Lower leg skin (tissue), 4 donors: ENCODE measurements at regions not wholly inside any gene's neighbourhood (a gene's known extent, or its start where the extent isn't known, plus 50 kb on each side); places are given as distances from the start of the nearest gene placed in this dataset.

Experiments used
- DNase-seq, 2 donors: peaks; one replicate each; pipeline ENCODE4 v3.0.0-alpha.2; 2019; ENCODE audit warnings: low spot score in 2 of 2
- H3K4me3 ChIP-seq: fragments of 200-600 bp; sonication (generic); 2 replicates; pipeline ENCODE4 v1.5.1; 2017; ENCODE audit warnings: mild to moderate bottlenecking, low read depth; ENCODE audit not compliant: poor library complexity, severe bottlenecking
- CTCF ChIP-seq, 3 donors: fragments of 450-650 bp; IDR thresholded peaks; one replicate each; pipeline ENCODE4 v1.5.1; 2016; ENCODE audit warnings: antibody characterized with exemption in 3 of 3, mild to moderate bottlenecking in 3 of 3, moderate library complexity in 2 of 3
- POLR2A ChIP-seq, 2 donors: fragments of 450-650 bp; IDR thresholded peaks; one replicate each; pipeline ENCODE4 v1.6.1; 2016 to 2017; ENCODE audit warnings: antibody characterized with exemption in 2 of 2, mild to moderate bottlenecking in 1 of 2, moderate library complexity in 1 of 2
- WGBS, 2 donors: methylation state at CpG; one replicate each; pipeline ENCODE4 v1.1.5; 2018; 5-methylcytosine and 5-hydroxymethylcytosine counted together
- intact Hi-C: fragments of 100-400 bp; cut with DNase I; formaldehyde crosslinking; loops from one replicate; pipeline ENCODE4 v1.15.0; 2023; ENCODE audit warnings: low total_unique reads

GRCh38 chr5:6873359-6873758 lies 160.1 kb downstream of the TENT4A start:
- H3K4me3 ChIP-seq, result no peak overlapping the region
- no peak for TF ChIP-seq POLR2A (IDR thresholded peaks at IDR 0.05)
- no peak for TF ChIP-seq CTCF (IDR thresholded peaks at IDR 0.05)
- no peak for DNase-seq
- WGBS, 2 donors, result 68 to 71% methylated on average over 3 of the region's 3 CpGs
- intact Hi-C loops, result no loop called here

- DNase-seq, result no peak
- 51 to 55% methylated on average over 6 of the region's 6 CpGs for WGBS, 2 donors
These were observed 162.1 kb downstream of the TENT4A start for GRCh38 chr5:6875376-6875775.

GRCh38 chr5:6877986-6878828 lies 165.0 kb downstream of the TENT4A start:
- H3K4me3 ChIP-seq, result no peak overlapping the region
- intact Hi-C loops, result no loop called here
- 72 to 77% methylated on average over 13 of the region's 13 CpGs for WGBS, 2 donors
- DNase-seq, result no peak
- TF ChIP-seq POLR2A (IDR thresholded peaks at IDR 0.05) (no peak), CTCF (IDR thresholded peaks at IDR 0.05) (no peak)

More at GRCh38 chr5:6875376-6875775, 162.1 kb downstream of the TENT4A start:
- no peak overlapping the region for H3K4me3 ChIP-seq
- TF ChIP-seq POLR2A (IDR thresholded peaks at IDR 0.05) (no peak), CTCF (IDR thresholded peaks at IDR 0.05) (no peak)
- intact Hi-C loops, result no loop called here

GRCh38 chr5:6885581-6885980 lies 172.3 kb downstream of the TENT4A start:
- TF ChIP-seq POLR2A (IDR thresholded peaks at IDR 0.05) (no peak), CTCF (IDR thresholded peaks at IDR 0.05) (no peak)
- no peak overlapping the region for H3K4me3 ChIP-seq
- WGBS, 2 donors, result 72 to 75% methylated on average over 2 of the region's 2 CpGs
- no peak for DNase-seq
- intact Hi-C loops, result loop anchor here (5.0 kb wide), 1 partner anchor 1522 kb away; no protein-coding TSS in a partner anchor

GRCh38 chr5:6886866-6887265 lies 173.6 kb downstream of the TENT4A start:
- H3K4me3 ChIP-seq, result no peak overlapping the region
- WGBS, 2 donors, result 54 to 67% methylated on average over 3 of the region's 3 CpGs
- no peak for DNase-seq
- intact Hi-C loops, result loop anchor here (5.0 kb wide), 1 partner anchor 1520 kb away; no protein-coding TSS in a partner anchor
- TF ChIP-seq CTCF (IDR thresholded peaks at IDR 0.05), result no peak
- no peak for TF ChIP-seq POLR2A (IDR thresholded peaks at IDR 0.05)
